Colonic mucosa (tissue), 4 donors: ENCODE measurements at regions not wholly inside any gene's neighbourhood (a gene's known extent, or its start where the extent isn't known, plus 50 kb on each side); places are given as distances from the start of the nearest gene placed in this dataset.

Source experiments
- DNase-seq: peaks from one replicate; pipeline ENCODE4 v3.0.0-alpha.2; 2020
- H3K27ac ChIP-seq: fragments of 200-600 bp; one replicate; pipeline ENCODE4 v1.8.0; 2021
- H3K27me3 ChIP-seq: fragments of 200-600 bp; one replicate; pipeline ENCODE4 v1.8.0; 2021
- H3K36me3 ChIP-seq: fragments of 200-600 bp; one replicate; pipeline ENCODE4 v1.8.0; 2021
- H3K4me1 ChIP-seq: fragments of 200-600 bp; one replicate; pipeline ENCODE4 v1.8.0; 2021; ENCODE audit warnings: mild to moderate bottlenecking
- H3K4me3 ChIP-seq: fragments of 200-600 bp; one replicate; pipeline ENCODE4 v1.8.0; 2021
- H3K9ac ChIP-seq, 2 donors: one replicate each; pipeline ENCODE4 v1.7.0; 2013; ENCODE audit warnings: control low read depth in 2 of 2, low read depth in 2 of 2, low read length in 2 of 2
- H3K9me3 ChIP-seq: fragments of 200-600 bp; one replicate; pipeline ENCODE4 v1.8.0; 2021
- CTCF ChIP-seq: fragments of 200-600 bp; IDR thresholded peaks from one replicate; pipeline ENCODE4 v1.8.0; 2022; ENCODE audit warnings: antibody characterized with exemption, mild to moderate bottlenecking
- intact Hi-C: fragments of 100-400 bp; cut with DNase I; formaldehyde crosslinking; loops from one replicate; pipeline ENCODE4 v1.14.1; 2022
- donor health status: healthy.
- donor health status: DM: no; HTN: no; CAD: no.
- donor health status: DM: no; HTN: no; CAD: no.

GRCh38 chr1:79539001-79539400 lies 532.5 kb upstream of the ADGRL4 start:
- Histone ChIP-seq H3K27me3 (no peaks in the 10 kb centered on the region), H3K4me1 (no peaks in the 10 kb centered on the region), H3K9me3 (no peaks in the 10 kb centered on the region), H3K4me3 (no peak overlapping the region), H3K36me3 (no peaks in the 10 kb centered on the region), H3K9ac (no peak overlapping the region), H3K27ac (no peak overlapping the region)
- TF ChIP-seq CTCF, result no peak
- DNase-seq, result no peak
- intact Hi-C loops, result no loop called here

DNA sequence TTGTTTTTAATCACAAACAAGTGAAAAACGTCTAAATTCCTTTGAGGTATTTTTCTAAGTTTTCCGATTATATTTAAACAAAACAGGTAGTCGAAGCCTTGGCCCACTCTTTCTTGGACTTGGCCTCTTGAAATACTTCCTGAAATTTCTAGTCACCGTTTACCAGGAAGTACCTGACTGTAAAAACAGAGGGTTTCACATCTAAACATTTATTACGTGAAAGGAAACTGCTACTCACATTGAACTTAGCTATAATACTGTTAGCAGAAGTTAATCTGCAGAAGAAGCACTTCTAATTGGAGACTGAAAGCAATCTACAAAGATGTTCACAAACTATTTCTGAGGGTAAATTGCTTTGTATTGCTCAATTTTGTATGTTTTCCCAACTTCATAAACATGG lies 526.0 kb upstream of the ADGRL4 start:
- Histone ChIP-seq H3K4me1 (no peaks in the 10 kb centered on the region), H3K4me3 (no peak overlapping the region), H3K27me3 (no peaks in the 10 kb centered on the region), H3K9ac (no peak overlapping the region), H3K27ac (no peak overlapping the region), H3K36me3 (no peaks in the 10 kb centered on the region), H3K9me3 (no peaks in the 10 kb centered on the region)
- intact Hi-C loops, result no loop called here
- no peak for TF ChIP-seq CTCF
- DNase-seq, result no peak

DNA sequence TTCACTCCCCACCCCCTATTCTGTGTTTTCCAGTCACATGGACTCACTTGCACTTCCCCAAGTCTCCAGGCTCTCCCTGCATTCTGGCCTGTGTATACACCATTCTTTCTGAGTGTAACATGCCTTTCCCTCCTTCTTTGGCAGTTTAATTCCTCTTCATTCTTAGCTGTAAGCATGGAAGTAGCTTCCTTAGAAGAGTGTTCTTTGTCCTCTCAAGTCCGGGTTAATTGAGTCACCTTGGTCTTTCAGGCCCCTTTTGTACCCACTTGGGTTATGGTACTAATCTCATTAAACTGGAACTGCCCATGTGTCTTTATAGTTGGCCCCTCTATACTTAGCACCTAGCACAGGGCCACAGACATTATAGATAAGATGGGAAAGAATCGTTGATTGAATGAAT lies 525.3 kb upstream of the ADGRL4 start:
- intact Hi-C loops, result no loop called here
- H3K27ac ChIP-seq, result no peak overlapping the region
- no peak for TF ChIP-seq CTCF
- no peak overlapping the region for H3K4me3 ChIP-seq
- H3K27me3 ChIP-seq, result no peaks in the 10 kb centered on the region
- no peak for DNase-seq
- H3K9me3 ChIP-seq, result no peaks in the 10 kb centered on the region
- no peaks in the 10 kb centered on the region for H3K4me1 ChIP-seq
- H3K9ac ChIP-seq, result no peak overlapping the region
- H3K36me3 ChIP-seq, result no peaks in the 10 kb centered on the region

DNA sequence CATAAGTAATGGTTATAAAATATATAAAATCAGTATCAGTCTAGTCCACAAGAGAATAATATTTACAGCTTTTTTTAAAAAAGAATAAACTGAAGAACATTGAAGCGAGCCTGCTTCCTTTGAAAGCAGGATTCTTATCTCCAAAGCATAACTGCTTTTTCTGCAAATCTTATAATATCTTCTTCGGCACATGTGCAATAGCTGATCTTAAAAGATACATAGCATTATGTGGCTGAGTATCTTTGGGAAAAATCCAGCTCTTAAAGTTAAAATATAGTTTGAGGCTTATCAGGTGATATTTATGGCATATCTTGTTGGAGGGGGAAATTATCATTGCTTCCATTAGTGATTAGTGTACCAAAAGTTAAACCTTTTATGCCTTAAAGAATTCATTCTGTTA lies 523.9 kb upstream of the ADGRL4 start:
- Histone ChIP-seq H3K9me3 (no peaks in the 10 kb centered on the region), H3K9ac (no peak overlapping the region), H3K4me3 (no peak overlapping the region), H3K27me3 (no peaks in the 10 kb centered on the region), H3K27ac (no peak overlapping the region), H3K4me1 (no peaks in the 10 kb centered on the region), H3K36me3 (no peaks in the 10 kb centered on the region)
- intact Hi-C loops, result no loop called here
- no peak for DNase-seq
- TF ChIP-seq CTCF, result no peak

- H3K9ac ChIP-seq, result no peak overlapping the region
- no peak overlapping the region for H3K27ac ChIP-seq
- no peaks in the 10 kb centered on the region for H3K9me3 ChIP-seq
- TF ChIP-seq CTCF, result no peak
- no peaks in the 10 kb centered on the region for H3K36me3 ChIP-seq
- intact Hi-C loops, result no loop called here
- H3K4me1 ChIP-seq, result no peaks in the 10 kb centered on the region
- H3K27me3 ChIP-seq, result no peaks in the 10 kb centered on the region
- no peak overlapping the region for H3K4me3 ChIP-seq
- DNase-seq, result no peak
These were observed 523.5 kb upstream of the ADGRL4 start for GRCh38 chr1:79530055-79530454.

DNA sequence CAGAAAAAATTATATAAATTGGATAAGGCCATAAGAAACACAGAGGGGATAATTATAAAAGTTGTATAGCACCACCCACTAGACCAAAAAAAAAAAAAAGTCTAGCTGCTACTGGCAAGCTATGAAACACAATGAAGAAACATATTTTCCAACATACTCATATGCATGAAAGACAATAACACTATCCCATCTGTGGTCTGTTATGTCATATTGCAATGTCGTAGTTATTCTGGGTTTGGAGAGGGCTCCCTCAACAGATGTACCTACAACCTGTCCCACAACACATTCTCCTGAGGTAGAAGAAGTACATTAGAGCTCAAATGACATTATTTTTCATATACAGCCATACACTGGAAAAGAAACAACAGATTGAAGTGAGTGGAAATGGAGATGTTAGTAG lies 517.6 kb upstream of the ADGRL4 start:
- no peak for DNase-seq
- no peaks in the 10 kb centered on the region for H3K9me3 ChIP-seq
- no peak overlapping the region for H3K27ac ChIP-seq
- H3K4me1 ChIP-seq, result no peaks in the 10 kb centered on the region
- H3K9ac ChIP-seq, result no peak overlapping the region
- H3K27me3 ChIP-seq, result no peaks in the 10 kb centered on the region
- no peak for TF ChIP-seq CTCF
- intact Hi-C loops, result no loop called here
- no peaks in the 10 kb centered on the region for H3K36me3 ChIP-seq
- H3K4me3 ChIP-seq, result no peak overlapping the region
